Renal cortex interstitium (tissue), 11 donors: ENCODE measurements at regions not wholly inside any gene's neighbourhood (a gene's known extent, or its start where the extent isn't known, plus 50 kb on each side); places are given as distances from the start of the nearest gene placed in this dataset.

Experiments used
- DNase-seq, 11 donors: peaks; one replicate each; pipeline ENCODE4 v3.0.0-alpha.2; 2013; ENCODE audit warnings: low read depth in 9 of 11, low spot score in 4 of 11; ENCODE audit errors: extremely low read depth in 1 of 11

- no peak for DNase-seq
These were observed 51.3 kb upstream of the CARMIL1 start for GRCh38 chr6:25227854-25228253.
